Iris pigment epithelial cell (primary cell): ENCODE measurements at regions not wholly inside any gene's neighbourhood (a gene's known extent, or its start where the extent isn't known, plus 50 kb on each side); places are given as distances from the start of the nearest gene placed in this dataset.

ENCODE experiments used
- DNase-seq: peaks from one replicate; pipeline ENCODE4 v3.0.0-alpha.2; 2011; ENCODE audit warnings: low read depth

GRCh38 chr10:43970717-43971116, 322.0 kb upstream of the ZNF32 start:
- DNase-seq: no peak

GRCh38 chr10:43970018-43970698, 321.5 kb upstream of the ZNF32 start:
- no peak for DNase-seq

DNA sequence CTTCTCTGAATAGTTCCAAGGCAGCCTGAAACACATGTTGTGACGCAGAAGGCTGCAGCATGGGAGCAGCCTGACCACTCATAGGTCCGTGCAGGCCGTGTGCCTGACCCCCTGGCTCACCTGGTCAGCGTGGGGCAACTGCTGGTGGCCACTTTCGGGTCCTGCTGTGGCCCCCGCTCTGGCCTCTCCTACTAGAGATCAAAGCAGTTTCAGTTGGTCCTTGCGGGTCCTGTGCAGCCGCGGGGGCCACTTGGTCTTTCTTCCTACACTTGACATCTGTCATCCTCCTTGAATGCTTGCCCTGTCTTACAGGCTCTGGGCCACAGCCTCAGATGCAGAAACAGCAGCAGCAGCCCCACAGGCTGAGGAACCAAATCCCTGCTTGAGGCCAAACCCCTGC, 320.8 kb upstream of the ZNF32 start:
- DNase-seq: no peak

- DNase-seq: no peak
These were observed 320.3 kb upstream of the ZNF32 start for GRCh38 chr10:43968961-43969360.

- no peak for DNase-seq
These were observed 319.4 kb upstream of the ZNF32 start for GRCh38 chr10:43968076-43968475.

DNA sequence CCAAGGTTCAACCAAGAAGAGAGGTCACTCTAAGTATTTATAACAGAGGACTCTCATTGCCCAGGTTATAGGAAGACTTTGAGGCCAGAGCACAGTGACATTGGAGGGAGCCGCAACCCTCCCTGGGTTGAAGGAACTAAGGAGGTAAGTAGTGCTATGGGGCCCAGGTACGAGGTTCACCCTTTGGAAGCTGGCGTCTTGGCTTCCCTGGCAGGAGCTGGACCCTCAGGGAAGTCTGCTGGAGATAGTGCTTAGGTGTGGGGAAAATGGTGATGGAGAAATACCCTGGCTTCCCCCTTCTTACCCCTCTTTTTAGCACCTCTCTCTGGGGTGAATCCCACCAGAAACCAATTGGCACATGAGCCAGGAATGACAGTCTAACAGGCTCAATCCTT, 317.9 kb upstream of the ZNF32 start:
- no peak for DNase-seq

DNA sequence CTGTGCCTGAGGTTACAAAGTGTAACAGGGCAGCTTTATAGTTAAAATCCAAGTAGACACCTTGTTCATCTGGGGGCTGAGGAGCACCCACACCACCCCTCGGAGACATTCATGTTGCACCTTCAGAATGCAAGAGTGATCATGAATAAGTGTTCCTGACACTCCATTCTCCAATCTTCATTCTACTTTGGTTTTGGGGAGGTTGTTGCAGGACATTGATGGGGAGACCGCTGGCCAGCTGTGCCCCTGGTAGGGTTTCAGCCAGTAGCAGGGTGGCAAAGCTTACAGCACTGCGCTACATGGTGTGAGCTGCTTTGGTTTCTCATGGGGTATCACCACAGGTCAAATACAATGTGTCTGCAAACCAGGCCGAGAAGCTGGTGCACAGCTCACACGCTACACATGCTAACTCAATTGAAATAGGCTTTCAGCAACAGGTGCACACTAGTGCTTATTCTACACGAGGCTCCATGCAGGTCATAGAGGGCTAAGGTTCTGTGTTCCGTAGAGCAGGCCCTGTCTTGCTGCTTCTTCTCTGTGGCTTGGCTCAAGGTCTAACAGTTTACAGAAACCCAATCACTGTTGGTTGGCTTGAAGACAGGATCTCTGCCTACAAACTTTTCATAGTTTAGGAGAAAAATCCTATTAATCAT, 317.4 kb upstream of the ZNF32 start:
- DNase-seq: no peak

GRCh38 chr10:43965033-43965917, 316.6 kb upstream of the ZNF32 start:
- DNase-seq: peak; percentile 30

GRCh38 chr10:43964486-43964885, 315.8 kb upstream of the ZNF32 start:
- DNase-seq: no peak

GRCh38 chr10:43963793-43964425, 315.2 kb upstream of the ZNF32 start:
- no peak for DNase-seq

GRCh38 chr10:43963379-43963778, 314.7 kb upstream of the ZNF32 start:
- no peak for DNase-seq

GRCh38 chr10:43962346-43963191, 313.9 kb upstream of the ZNF32 start:
- DNase-seq: peak; percentile 60

DNA sequence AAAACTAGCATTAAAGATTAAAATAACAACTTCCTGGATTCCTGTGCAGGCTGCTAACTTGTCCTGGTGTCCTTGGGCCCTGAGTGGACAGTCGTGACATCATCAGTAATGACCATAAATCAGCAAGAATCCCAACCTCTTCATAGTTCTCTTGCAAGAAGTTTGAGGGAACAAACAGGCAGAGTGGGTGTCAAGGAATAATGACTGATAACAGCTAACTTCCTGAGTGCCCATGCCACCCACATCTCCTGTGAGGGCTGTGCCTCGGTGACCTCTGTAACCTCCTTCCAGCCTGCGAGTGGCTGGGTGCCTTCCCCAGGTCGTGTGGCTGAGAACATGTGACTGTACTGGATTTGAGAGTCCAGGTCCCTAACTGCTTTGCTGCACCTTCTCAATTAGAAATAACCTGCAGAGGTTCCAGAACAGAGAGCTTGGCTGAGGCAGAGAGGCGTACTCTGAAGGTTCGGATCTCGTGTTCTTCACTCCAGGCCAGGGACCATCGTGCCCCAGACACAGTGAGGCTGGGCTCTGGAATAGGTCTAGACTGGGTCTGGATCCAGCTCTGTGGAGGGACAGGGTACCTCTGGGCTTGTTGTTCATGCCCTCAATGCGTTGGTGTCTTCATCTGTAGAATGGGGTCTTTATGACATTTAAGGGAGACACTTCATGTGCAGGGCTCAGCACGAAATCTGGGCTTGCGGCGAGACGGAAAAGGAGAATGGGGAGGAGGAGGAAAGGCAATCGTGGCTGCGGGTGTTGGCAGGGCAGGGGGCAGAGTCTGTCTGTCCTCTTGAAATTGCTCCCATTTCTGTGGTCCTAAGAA, 313.1 kb upstream of the ZNF32 start:
- no peak for DNase-seq

DNA sequence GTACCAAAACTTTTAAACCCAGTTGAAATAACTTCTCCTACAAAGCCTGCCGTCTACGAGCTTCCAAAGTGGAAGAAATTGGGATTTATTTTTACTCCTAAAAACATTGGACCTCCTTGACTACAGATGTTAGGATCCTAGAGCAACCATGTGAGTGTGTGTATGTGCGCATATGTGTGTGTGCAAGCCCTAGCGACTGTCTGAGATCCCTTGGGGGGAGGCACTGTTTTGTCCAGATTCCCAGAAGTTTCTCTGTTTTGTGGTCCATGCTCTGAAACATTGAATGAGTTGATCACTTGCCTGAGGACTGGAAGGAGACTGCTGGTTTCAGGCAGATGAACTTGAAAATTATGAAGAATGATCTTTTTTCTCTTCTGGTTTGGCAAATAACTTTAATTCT, 312.3 kb upstream of the ZNF32 start:
- no peak for DNase-seq

DNA sequence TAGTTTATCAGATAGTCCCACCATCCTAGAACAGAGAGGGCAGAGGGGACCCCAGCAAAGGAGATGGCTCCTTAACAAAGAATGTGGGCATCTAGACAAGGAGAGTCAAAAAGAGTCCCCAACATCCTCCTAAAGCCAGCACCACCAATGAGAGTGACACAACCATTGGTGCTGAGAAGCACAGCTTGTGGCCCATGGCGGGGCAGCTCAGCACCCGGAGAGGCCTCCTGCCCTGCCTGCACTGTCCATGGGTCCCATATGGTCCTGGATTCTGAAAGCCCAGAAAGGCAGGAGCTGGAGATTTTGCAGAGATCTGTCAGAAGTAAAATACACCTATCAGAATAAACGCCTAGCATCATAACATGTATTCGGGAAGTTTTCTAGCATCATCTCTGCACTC, 311.8 kb upstream of the ZNF32 start:
- DNase-seq: no peak

DNA sequence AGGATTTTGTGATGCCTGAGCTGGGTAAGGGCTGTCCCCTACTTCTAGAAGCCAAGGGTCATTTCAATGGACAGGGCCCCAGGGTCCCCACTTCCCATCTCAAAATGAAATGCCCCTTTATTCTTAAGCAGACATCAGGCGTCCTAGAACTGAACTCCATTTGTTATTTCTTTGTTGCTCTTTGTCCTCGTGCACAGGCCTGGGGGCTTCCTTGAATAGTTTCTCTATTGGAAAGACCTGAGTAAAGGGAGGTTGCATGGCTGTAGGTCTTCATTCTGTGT, 311.4 kb upstream of the ZNF32 start:
- no peak for DNase-seq

GRCh38 chr10:43959364-43960134, 310.9 kb upstream of the ZNF32 start:
- DNase-seq: no peak

- DNase-seq: no peak
These were observed 310.3 kb upstream of the ZNF32 start for GRCh38 chr10:43958964-43959363.

GRCh38 chr10:43958071-43958432, 309.4 kb upstream of the ZNF32 start:
- DNase-seq: no peak
